SK-N-SH (cell line): ENCODE measurements at regions not wholly inside any gene's neighbourhood (a gene's known extent, or its start where the extent isn't known, plus 50 kb on each side); places are given as distances from the start of the nearest gene placed in this dataset.

Experiments
- CTCF ChIA-PET: fragments of 300-600, 350-600 bp; formaldehyde crosslinking; extraction: SDS; loops from one replicate; lab custom pipeline; 2021; lab: Yijun Ruan, JAX
- POLR2A ChIA-PET: fragments of 350-600 bp; sonication (Branson Sonifier 250); formaldehyde crosslinking; extraction: SDS; loops from one replicate; lab custom pipeline; 2020; ENCODE audit warnings: antibody characterized with exemption, inconsistent platforms; lab: Yijun Ruan, JAX
- DNase-seq: peaks from one replicate; pipeline ENCODE4 v3.0.0; 2012
- H2AFZ ChIP-seq: fragments of 200-600 bp; sonication (generic); 2 replicates; pipeline ENCODE4 v1.8.1; 2016; ENCODE audit warnings: antibody characterized with exemption, mild to moderate bottlenecking, low read depth
- H3F3A ChIP-seq: fragments of 200-600 bp; sonication (generic); replicated peaks from 2 replicates; pipeline ENCODE3; 2016; ENCODE audit warnings: antibody characterized with exemption, mild to moderate bottlenecking; ENCODE audit not compliant: insufficient read depth
- H3K27ac ChIP-seq, 2 experiments: fragments of 200-500 bp in 1 of 2; fragments of 200-600 bp in 1 of 2; sonication (Bioruptor generic) in 1 of 2; sonication (generic), shearing (Covaris generic) in 1 of 2; 2 replicates each; pipeline versions ENCODE4 v1.5.1 to v1.6.1; 2014 to 2016; ENCODE audit warnings: low read depth in 2 of 2, inconsistent platforms in 1 of 2, low read length in 1 of 2, mild to moderate bottlenecking in 1 of 2, mixed read lengths in 1 of 2
- H3K27me3 ChIP-seq: fragments of 200-600 bp; sonication (generic), shearing (Covaris generic); 2 replicates; pipeline ENCODE4 v1.6.1; 2016; ENCODE audit warnings: mixed run types; ENCODE audit not compliant: insufficient read depth
- H3K36me3 ChIP-seq, 2 experiments: fragments of 200-500 bp in 1 of 2; fragments of 200-600 bp in 1 of 2; sonication (Bioruptor generic) in 1 of 2; sonication (generic) in 1 of 2; replicated peaks in 1 of 2; 2 replicates each; pipeline versions ENCODE3 to v1.5.1; 2014 to 2016; ENCODE audit warnings: low read length in 1 of 2, mild to moderate bottlenecking in 1 of 2; ENCODE audit not compliant: insufficient read depth in 2 of 2, control insufficient read depth in 1 of 2
- H3K4me1 ChIP-seq, 2 experiments: fragments of 200-500 bp in 1 of 2; fragments of 200-600 bp in 1 of 2; sonication (Bioruptor generic) in 1 of 2; sonication (generic), shearing (Covaris generic) in 1 of 2; 2 replicates each; pipeline versions ENCODE4 v1.5.1 to v1.6.1; 2014 to 2016; ENCODE audit warnings: low read depth in 1 of 2, low read length in 1 of 2, mixed run types in 1 of 2; ENCODE audit not compliant: insufficient read depth in 2 of 2, control insufficient read depth in 1 of 2
- H3K4me2 ChIP-seq: fragments of 200-600 bp; sonication (generic), shearing (Covaris generic); 2 replicates; pipeline ENCODE4 v1.6.1; 2017; ENCODE audit warnings: mixed run types
- H3K4me3 ChIP-seq, 2 experiments: fragments of 200-500 bp in 1 of 2; fragments of 200-600 bp in 1 of 2; sonication (Bioruptor generic) in 1 of 2; sonication (generic), shearing (Covaris generic) in 1 of 2; 2 replicates each; pipeline versions ENCODE4 v1.5.1 to v1.8.1; 2014 to 2016; ENCODE audit warnings: low read depth in 2 of 2, inconsistent platforms in 1 of 2, low read length in 1 of 2, mild to moderate bottlenecking in 1 of 2, mixed read lengths in 1 of 2, moderate library complexity in 1 of 2
- H3K79me2 ChIP-seq: fragments of 200-600 bp; sonication (generic); 2 replicates; pipeline ENCODE4 v1.8.1; 2017; ENCODE audit warnings: mild to moderate bottlenecking; ENCODE audit not compliant: insufficient read depth
- H3K9ac ChIP-seq: fragments of 200-600 bp; sonication (generic); 2 replicates; pipeline ENCODE4 v1.6.1; 2017; ENCODE audit warnings: mixed run types
- H3K9me2 ChIP-seq: fragments of 200-600 bp; sonication (generic); 2 replicates; pipeline ENCODE4 v1.6.1; 2017; ENCODE audit warnings: mixed run types
- H3K9me3 ChIP-seq: fragments of 200-600 bp; sonication (generic); 2 replicates; pipeline ENCODE4 v1.6.1; 2017; ENCODE audit warnings: mixed run types, mild to moderate bottlenecking, moderate library complexity
- H4K20me1 ChIP-seq: fragments of 200-600 bp; sonication (generic); 2 replicates; pipeline ENCODE4 v1.6.1; 2017; ENCODE audit warnings: mild to moderate bottlenecking, mixed run types; ENCODE audit not compliant: insufficient read depth
- CHD2 ChIP-seq: fragments of 150-350 bp; IDR thresholded peaks from 2 replicates; pipeline ENCODE4 v1.6.1; 2018; ENCODE audit warnings: low read length; ENCODE audit not compliant: partially characterized antibody
- CTCF ChIP-seq: fragments of 200-600 bp; sonication (generic); IDR thresholded peaks from 2 replicates; pipeline ENCODE4 v1.6.1; 2017; ENCODE audit warnings: antibody characterized with exemption, mild to moderate bottlenecking, moderate library complexity
- FOSL2 ChIP-seq: IDR thresholded peaks from 2 replicates; pipeline ENCODE4 v1.4.0; 2012; ENCODE audit warnings: low read depth, mild to moderate bottlenecking, moderate library complexity, borderline replicate concordance
- FOXJ3 ChIP-seq: sonication (generic); formaldehyde crosslinking; IDR thresholded peaks from 2 replicates; pipeline ENCODE4 v1.5.1; 2020; ENCODE audit warnings: mild to moderate bottlenecking, missing genetic modification reagents
- FOXM1 ChIP-seq: IDR thresholded peaks from 2 replicates; pipeline ENCODE4 v1.4.0; 2012; ENCODE audit warnings: low read depth, mild to moderate bottlenecking
- GABPA ChIP-seq: IDR thresholded peaks from 2 replicates; pipeline ENCODE4 v1.4.0; 2012; ENCODE audit warnings: low read depth, mild to moderate bottlenecking
- MAX ChIP-seq: IDR thresholded peaks from 2 replicates; pipeline ENCODE4 v1.4.0; 2012; ENCODE audit warnings: low read depth
- MEF2A ChIP-seq: IDR thresholded peaks from 2 replicates; pipeline ENCODE4 v1.4.0; 2012; ENCODE audit warnings: low read depth, borderline replicate concordance
- NFIC ChIP-seq: IDR thresholded peaks from 2 replicates; pipeline ENCODE4 v1.4.0; 2012; ENCODE audit warnings: borderline replicate concordance
- RCOR1 ChIP-seq: fragments of 150-350 bp; IDR thresholded peaks from 2 replicates; pipeline ENCODE4 v1.6.1; 2017; ENCODE audit warnings: antibody characterized with exemption, low read length
- RFX5 ChIP-seq: IDR thresholded peaks from 2 replicates; pipeline ENCODE4 v1.6.1; 2012; ENCODE audit warnings: mild to moderate bottlenecking, improper control_type of control experiment, low read length
- SIN3A ChIP-seq: IDR thresholded peaks from 2 replicates; pipeline ENCODE4 v1.6.1; 2012; ENCODE audit warnings: low read depth, mild to moderate bottlenecking, low read length, moderate library complexity, borderline replicate concordance
- SMC3 ChIP-seq: IDR thresholded peaks from 2 replicates; pipeline ENCODE4 v1.6.1; 2012; ENCODE audit warnings: low read depth, low read length, improper control_type of control experiment
- TCF12 ChIP-seq: IDR thresholded peaks from 2 replicates; pipeline ENCODE4 v1.4.0; 2012
- TEAD4 ChIP-seq: IDR thresholded peaks from 2 replicates; pipeline ENCODE4 v1.4.0; 2012; ENCODE audit warnings: mild to moderate bottlenecking, borderline replicate concordance; ENCODE audit not compliant: insufficient read depth
- USF2 ChIP-seq: fragments of 150-350 bp; IDR thresholded peaks from 2 replicates; pipeline ENCODE4 v1.6.1; 2017; ENCODE audit warnings: antibody characterized with exemption, low read length, low read depth, borderline replicate concordance
- YY1 ChIP-seq: IDR thresholded peaks from 2 replicates; pipeline ENCODE4 v1.4.0; 2012; ENCODE audit warnings: low read depth, mild to moderate bottlenecking
- WGBS: methylation state at CpG from one replicate; pipeline ENCODE4 v1.1.6; 2017; ENCODE audit warnings: low lambda C conversion rate; 5-methylcytosine and 5-hydroxymethylcytosine counted together

- DNase-seq = no peak
- H3K4me2 ChIP-seq = no peak overlapping the region
- H3K4me3 ChIP-seq = no peak overlapping the region
- no peaks in the 10 kb centered on the region for H3K9me3 ChIP-seq
- H2AFZ ChIP-seq = no peak overlapping the region; the same call in 1 of the 2 replicates
- H3F3A ChIP-seq = no peaks in the 10 kb centered on the region
- H3K27ac ChIP-seq = peak overlapping the region in 1 of 2 experiments; percentile 65; a peak in 2 of 4 replicates
- no peak for TF ChIP-seq CHD2
- no peaks in the 10 kb centered on the region for H3K27me3 ChIP-seq
- no peak overlapping the region for H3K9ac ChIP-seq
- CTCF ChIA-PET = interaction anchor here (1.1 to 1.4 kb wide), 2 partner anchors 20 to 598 kb away, joined by 3 read pairs; no protein-coding TSS in a partner anchor
- H3K36me3 ChIP-seq = no peaks in the 10 kb centered on the region
- peaks cover 0 to 13% of the 10 kb centered on the region in 2 experiments; a peak in 2 of 4 replicates for H3K4me1 ChIP-seq
- WGBS = 71% methylated on average over 9 of the region's 9 CpGs
- no peaks in the 10 kb centered on the region for H4K20me1 ChIP-seq
- H3K79me2 ChIP-seq = no peaks in the 10 kb centered on the region
- H3K9me2 ChIP-seq = no peaks in the 10 kb centered on the region
- POLR2A ChIA-PET = no interaction called here
These were observed 140.2 kb downstream of the ENC1 start for GRCh38 chr5:74500110-74500917.

GRCh38 chr5:74499256-74500050 lies 141.1 kb downstream of the ENC1 start:
- H3K9me3 ChIP-seq = no peaks in the 10 kb centered on the region
- no peak overlapping the region for H3K4me2 ChIP-seq
- no peak overlapping the region for H3K4me3 ChIP-seq
- no peak overlapping the region; the same call in 1 of the 2 replicates for H2AFZ ChIP-seq
- TF ChIP-seq USF2 (no peak), SIN3A (no peak), RCOR1 (no peak), GABPA (no peak), MEF2A (no peak), YY1 (no peak), FOXJ3 (CRISPR knock-in tag) (no peak), RFX5 (no peak), TCF12 (no peak), FOSL2 (no peak), FOXM1 (no peak), MAX (no peak), NFIC (no peak), TEAD4 (no peak), CTCF (no peak), SMC3 (no peak)
- no peak overlapping the region for H3K9ac ChIP-seq
- no peaks in the 10 kb centered on the region for H4K20me1 ChIP-seq
- POLR2A ChIA-PET = no interaction called here
- CTCF ChIA-PET = interaction anchor here (1.4 to 1.9 kb wide), 2 partner anchors 8 to 597 kb away, joined by 3 to 5 read pairs; no protein-coding TSS in a partner anchor
- 78% methylated on average over 4 of the region's 4 CpGs for WGBS
- no peaks in the 10 kb centered on the region for H3K36me3 ChIP-seq
- H3F3A ChIP-seq = no peaks in the 10 kb centered on the region
- peak overlapping the region in 1 of 2 experiments; percentile 65; a peak in 2 of 4 replicates for H3K27ac ChIP-seq
- H3K79me2 ChIP-seq = no peaks in the 10 kb centered on the region
- H3K27me3 ChIP-seq = no peaks in the 10 kb centered on the region
- no peaks in the 10 kb centered on the region for H3K9me2 ChIP-seq
- H3K4me1 ChIP-seq = peaks cover 0 to 13% of the 10 kb centered on the region in 2 experiments; a peak in 2 of 4 replicates
- DNase-seq = no peak
